GM18499 (cell line): ENCODE measurements at regions not wholly inside any gene's neighbourhood (a gene's known extent, or its start where the extent isn't known, plus 50 kb on each side); places are given as distances from the start of the nearest gene placed in this dataset.

ENCODE experiments used
- ATAC-seq: cut with Tn5 transposase; IDR thresholded peaks from one replicate; pipeline ENCODE4 v1.9.1; 2021; ENCODE audit warnings: moderate number of reproducible peaks; ENCODE audit not compliant: insufficient read depth, unreplicated experiment

DNA sequence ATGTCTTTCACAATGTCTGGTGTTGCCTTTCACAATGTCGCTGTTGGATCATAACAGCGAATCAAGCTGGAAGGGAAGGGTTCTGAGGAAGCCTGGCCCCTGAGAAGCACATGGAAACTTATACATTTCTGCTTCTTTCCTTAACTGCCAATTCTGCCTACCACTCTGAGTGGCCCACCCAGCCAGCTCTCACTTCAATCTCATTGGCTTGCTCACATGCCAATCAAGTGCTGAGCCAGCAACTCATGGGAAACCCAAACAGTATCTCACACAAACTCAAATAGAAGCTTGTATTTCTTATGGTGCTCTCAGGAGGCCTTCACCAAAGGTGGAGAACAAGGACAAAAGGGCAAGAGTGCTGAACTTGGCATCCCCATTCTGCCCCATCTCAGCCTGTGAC is 117.4 kb upstream of the GPR26 start:
- ATAC-seq: no peak

DNA sequence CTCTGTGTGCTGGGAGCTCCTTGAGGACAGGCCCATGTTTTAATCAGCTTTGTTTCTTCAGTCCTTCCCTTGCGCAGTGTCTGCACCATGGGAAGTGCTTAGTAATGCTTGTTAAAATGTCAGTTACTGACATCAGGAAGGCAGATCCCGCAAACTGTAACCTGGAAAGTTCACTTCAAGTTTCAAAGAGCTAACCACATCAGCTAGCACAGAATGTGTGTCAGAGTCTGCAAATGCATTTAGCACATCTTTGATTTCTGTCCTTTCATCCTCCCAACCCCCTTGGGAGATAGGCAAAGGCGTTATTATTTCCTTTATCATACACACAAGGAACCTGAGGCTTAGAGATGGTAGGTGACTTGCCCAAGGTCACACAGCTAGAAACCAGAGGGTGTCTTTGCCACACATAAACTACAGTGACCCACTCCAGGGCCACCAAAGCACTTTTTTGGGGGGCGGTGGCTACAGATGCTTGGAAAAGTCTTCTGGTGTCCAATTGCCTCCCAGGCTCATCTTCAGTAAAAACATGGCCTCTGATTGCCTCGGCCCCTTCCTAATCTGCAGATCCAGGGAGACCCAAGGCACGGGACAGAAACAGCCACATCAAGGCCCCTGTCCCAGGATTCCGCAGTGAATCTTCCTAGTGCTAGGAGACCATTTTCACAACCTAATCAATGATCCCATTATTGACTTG is 116.2 kb upstream of the GPR26 start:
- ATAC-seq: no peak

DNA sequence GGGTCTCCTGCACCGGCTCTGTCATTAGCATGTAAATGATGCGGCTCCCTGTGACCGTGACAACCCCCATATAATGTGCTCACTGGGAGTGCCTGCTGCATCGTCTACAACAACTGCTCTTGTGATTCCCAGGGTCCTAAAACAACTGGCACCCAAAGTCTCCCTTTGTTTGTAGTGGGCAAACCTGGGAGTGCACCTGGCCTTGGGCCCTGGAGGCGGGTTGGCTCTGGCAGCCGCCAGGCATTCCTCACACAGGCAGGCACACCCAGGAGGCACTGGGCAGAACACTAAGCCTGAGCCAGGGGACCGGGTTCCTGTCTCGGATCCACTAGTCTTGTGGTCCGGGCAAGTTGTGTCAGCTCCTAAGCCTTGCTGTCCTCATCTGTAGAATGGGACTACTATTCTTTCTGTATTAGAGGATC is 115.5 kb upstream of the GPR26 start:
- no peak for ATAC-seq

GRCh38 chr10:123551259-123551658 is 114.9 kb upstream of the GPR26 start:
- ATAC-seq: no peak

GRCh38 chr10:123552760-123553554 is 113.2 kb upstream of the GPR26 start:
- no peak for ATAC-seq

DNA sequence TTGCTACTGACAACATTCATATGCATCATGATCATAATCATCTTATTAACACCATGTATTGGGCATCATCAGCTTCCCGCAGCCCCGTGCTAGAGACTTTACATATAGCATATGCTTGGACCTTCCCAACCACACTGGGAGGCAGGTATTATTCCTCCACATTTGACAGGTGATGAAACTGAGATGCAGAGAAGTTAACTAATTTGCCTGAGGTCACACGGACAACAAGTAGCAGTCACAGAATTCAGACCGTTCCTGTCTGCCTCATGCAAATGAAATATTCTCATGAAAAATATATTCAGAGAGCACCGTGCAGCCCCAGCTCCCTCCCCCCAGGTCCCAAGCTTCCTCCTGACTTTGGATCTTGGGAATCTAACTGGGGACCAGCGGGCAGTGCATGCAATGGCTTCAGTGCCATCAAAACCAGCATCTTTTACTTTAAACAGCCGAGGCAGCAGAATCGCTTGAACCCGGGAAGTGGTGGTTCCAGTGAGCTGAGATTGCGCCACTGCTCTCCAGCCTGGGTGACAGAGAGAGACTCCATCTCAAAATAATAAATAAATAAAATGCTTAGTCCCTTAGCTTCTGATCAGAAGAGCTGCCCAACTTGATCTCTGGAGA is 112.2 kb upstream of the GPR26 start:
- ATAC-seq: no peak

DNA sequence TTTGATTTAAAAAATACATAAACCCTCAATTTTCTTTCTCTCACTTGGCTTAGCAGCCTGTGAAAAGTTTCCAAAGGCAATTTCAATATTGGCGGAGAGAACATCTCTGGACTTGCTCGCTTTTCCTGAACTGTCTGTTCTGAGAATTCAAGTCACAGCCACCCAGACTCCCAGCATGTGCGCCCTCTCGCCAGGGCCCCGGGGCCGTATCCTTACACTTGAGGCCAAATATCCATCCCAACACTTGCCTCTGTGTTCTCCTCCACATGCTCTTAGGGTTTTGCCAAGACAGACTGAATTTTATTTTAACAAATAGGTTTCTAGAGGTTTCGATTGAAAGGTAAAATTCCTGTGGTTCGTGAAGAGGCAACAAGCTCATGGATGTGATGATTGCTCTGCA is 111.5 kb upstream of the GPR26 start:
- no peak for ATAC-seq

GRCh38 chr10:123555616-123556015 is 110.5 kb upstream of the GPR26 start:
- ATAC-seq: no peak

- no peak for ATAC-seq
Observed at GRCh38 chr10:123556049-123556448, 110.1 kb upstream of the GPR26 start.

- ATAC-seq: no peak
Observed at GRCh38 chr10:123556736-123557135, 109.4 kb upstream of the GPR26 start.

- ATAC-seq: no peak
Observed at GRCh38 chr10:123557366-123558108, 108.6 kb upstream of the GPR26 start.

- no peak for ATAC-seq
Observed at GRCh38 chr10:123558651-123559050, 107.5 kb upstream of the GPR26 start.

GRCh38 chr10:123559066-123559822 is 106.9 kb upstream of the GPR26 start:
- no peak for ATAC-seq

DNA sequence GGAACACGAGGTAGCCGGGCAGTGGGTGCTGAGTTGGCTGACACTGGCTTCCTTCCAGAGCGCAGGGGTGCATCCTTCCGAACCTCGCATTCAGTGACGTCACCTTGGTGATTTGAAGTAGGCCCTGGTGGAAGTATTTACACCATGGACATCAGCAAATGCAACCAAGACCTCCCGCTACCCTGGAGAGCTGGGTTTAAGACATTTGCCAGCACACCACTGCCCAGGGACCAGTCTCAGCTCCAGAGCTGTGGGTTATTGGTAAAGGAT is 106.4 kb upstream of the GPR26 start:
- ATAC-seq: no peak

- no peak for ATAC-seq
Observed at GRCh38 chr10:123560301-123561140, 105.6 kb upstream of the GPR26 start.

DNA sequence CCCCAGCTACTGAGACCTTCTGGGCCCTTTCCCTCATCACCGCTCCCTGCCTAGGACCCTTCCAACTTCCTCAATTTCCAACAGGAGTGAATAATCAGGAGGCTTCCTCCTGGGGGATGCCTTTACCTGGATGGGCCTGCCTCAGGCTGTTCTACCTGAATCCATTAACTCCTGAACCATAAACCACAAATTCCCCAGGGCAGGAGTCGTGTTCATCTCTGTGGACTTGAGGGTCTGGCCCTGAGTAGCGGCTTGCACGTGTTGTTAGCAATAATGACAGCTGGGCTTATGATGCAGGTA is 105.1 kb upstream of the GPR26 start:
- no peak for ATAC-seq

- no peak for ATAC-seq
Observed at GRCh38 chr10:123562387-123562786, 103.8 kb upstream of the GPR26 start.

- no peak for ATAC-seq
Observed at GRCh38 chr10:123562811-123563580, 103.2 kb upstream of the GPR26 start.

DNA sequence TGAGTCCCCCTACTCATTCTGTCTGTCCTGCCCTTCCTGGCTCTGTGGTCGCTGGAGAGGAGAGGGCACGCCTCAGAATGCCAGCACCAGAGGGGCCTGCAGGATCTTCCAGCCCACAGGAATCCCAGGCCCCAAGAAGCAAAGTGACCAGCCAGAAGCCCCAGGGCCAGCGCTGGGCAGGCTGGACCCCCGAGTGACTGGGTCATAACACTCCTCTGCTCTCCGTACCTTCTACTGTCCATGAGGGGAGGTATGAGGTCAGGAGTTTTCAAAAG is 102.6 kb upstream of the GPR26 start:
- no peak for ATAC-seq
